ENCODE measurements at regions not wholly inside any gene's neighbourhood (a gene's known extent, or its start where the extent isn't known, plus 50 kb on each side); places are given as distances from the start of the nearest gene placed in this dataset.
A peak's percentile ranks its signal among the peaks of the same experiment; 100 is the strongest.

DNA sequence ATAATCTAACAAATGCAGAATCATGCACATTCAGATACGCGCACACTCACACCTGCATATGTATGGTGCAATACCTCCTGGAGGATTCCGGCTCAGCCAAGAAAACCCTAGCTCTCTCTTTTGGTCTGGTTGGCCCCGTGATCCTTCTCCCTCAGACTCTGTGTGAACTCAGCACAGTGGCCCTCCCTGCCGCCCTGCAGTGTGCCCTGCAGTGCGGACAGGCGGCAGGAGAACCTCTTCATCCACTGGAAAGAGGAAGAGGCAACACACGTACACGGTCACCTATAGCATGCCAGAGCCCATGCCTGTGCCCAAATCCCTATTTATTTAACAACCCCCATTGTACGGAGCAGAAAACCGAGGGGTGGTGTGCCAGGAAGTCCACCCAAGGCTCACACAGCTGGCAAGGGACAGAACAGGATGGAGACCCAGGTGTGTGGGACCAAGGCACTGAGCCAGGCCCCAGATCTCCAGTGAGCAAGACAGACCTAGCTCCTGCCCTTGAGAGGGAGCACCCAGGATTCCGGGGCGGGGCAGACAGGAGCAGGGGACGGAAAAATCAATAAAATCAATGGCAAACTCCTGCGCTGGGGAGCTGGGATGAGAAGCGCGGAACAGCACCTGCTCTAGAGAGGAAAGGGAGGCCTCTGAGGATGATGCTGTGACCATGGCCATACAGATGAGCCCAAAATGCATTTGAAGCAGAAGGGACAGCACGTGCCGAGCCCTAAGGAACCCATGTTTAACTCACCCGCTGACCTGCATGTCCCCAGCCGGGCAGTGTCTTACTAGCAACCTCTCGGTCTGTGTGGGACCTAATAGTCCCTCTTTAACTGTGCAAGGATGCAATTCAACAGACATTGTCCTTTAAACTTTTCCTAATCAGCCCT lies 54.7 kb upstream of the CIBAR2 start:
- H3K27ac ChIP-seq = no peak overlapping the region
- TF ChIP-seq ZFX (IDR thresholded peaks at IDR 0.05) = no peak
- TF ChIP-seq, protein P1, sequence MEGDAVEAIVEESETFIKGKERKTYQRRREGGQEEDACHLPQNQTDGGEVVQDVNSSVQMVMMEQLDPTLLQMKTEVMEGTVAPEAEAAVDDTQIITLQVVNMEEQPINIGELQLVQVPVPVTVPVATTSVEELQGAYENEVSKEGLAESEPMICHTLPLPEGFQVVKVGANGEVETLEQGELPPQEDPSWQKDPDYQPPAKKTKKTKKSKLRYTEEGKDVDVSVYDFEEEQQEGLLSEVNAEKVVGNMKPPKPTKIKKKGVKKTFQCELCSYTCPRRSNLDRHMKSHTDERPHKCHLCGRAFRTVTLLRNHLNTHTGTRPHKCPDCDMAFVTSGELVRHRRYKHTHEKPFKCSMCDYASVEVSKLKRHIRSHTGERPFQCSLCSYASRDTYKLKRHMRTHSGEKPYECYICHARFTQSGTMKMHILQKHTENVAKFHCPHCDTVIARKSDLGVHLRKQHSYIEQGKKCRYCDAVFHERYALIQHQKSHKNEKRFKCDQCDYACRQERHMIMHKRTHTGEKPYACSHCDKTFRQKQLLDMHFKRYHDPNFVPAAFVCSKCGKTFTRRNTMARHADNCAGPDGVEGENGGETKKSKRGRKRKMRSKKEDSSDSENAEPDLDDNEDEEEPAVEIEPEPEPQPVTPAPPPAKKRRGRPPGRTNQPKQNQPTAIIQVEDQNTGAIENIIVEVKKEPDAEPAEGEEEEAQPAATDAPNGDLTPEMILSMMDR (conservative IDR thresholded peaks at IDR 0.05) = no peak

DNA sequence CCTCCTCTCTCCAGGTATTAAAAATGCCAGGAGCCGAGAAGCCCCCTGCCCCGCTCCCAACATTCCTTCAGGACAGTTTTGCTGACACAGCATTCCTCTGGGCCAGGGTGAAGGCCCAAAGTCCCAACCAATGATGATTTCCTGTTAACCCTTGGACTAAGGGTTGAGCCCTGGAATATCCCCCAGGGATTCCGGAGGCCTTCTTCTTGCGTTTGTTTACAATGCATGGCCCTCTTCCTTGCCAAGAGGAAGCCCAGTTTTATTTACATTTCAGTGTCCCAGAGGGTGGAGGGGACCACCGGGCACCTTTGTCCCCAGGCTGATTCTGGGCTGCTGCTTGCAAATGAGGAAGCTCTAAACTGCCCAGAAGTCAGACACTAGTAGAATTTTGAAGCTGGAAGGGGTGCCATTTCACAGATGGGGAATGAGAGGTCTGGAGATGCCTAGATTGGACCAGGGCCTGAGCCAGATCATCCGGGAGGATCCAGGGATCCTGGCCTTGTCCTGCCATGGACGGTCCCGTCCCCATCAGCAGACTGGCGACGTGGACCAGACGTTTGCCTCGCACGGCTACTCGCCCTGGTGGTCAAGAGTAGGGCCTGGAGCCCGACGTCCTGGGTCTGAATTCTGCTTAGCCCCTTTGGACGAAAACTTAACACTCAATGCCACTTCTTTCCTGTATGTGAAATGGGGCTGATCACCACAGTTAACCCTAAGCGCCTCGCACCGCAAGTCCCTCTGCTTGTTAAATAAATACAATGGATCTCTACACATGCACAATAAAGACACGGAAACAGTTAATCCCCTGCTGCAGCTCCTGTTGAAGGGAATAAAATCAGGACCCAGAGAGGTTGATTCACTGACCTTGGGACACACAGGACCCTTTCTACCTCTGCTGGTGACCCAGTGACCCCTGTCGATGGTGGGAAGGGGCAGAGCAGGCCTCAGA lies 55.6 kb upstream of the CIBAR2 start:
- TF ChIP-seq, protein P1 (conservative IDR thresholded peaks at IDR 0.05) = no peak
- TF ChIP-seq ZFX (IDR thresholded peaks at IDR 0.05) = no peak
- H3K27ac ChIP-seq = 0 out of 2 replicates have a peak overlapping the region, but pooled peaks have one; percentile 5

GRCh38 chr16:85168732-85169256 lies 56.5 kb upstream of the CIBAR2 start:
- no peak overlapping the region for H3K27ac ChIP-seq
- no peak for TF ChIP-seq ZFX (IDR thresholded peaks at IDR 0.05)

GRCh38 chr16:85169333-85170065 lies 57.2 kb upstream of the CIBAR2 start:
- TF ChIP-seq, protein P1 (conservative IDR thresholded peaks at IDR 0.05) = no peak
- TF ChIP-seq ZFX (IDR thresholded peaks at IDR 0.05) = no peak
- H3K27ac ChIP-seq = no peak overlapping the region

- TF ChIP-seq, protein P1 (conservative IDR thresholded peaks at IDR 0.05) = no peak
- no peak for TF ChIP-seq ZFX (IDR thresholded peaks at IDR 0.05)
- H3K27ac ChIP-seq = no peak overlapping the region
Observed at GRCh38 chr16:85170066-85170491, 57.8 kb upstream of the CIBAR2 start.

GRCh38 chr16:85170590-85171003 lies 58.3 kb upstream of the CIBAR2 start:
- TF ChIP-seq, protein P1 (conservative IDR thresholded peaks at IDR 0.05) = no peak
- TF ChIP-seq ZFX (IDR thresholded peaks at IDR 0.05) = no peak
- H3K27ac ChIP-seq = no peak overlapping the region

All from C4-2B (cell line).